ENCODE measurements at regions not wholly inside any gene's neighbourhood (a gene's known extent, or its start where the extent isn't known, plus 50 kb on each side); places are given as distances from the start of the nearest gene placed in this dataset.

DNA sequence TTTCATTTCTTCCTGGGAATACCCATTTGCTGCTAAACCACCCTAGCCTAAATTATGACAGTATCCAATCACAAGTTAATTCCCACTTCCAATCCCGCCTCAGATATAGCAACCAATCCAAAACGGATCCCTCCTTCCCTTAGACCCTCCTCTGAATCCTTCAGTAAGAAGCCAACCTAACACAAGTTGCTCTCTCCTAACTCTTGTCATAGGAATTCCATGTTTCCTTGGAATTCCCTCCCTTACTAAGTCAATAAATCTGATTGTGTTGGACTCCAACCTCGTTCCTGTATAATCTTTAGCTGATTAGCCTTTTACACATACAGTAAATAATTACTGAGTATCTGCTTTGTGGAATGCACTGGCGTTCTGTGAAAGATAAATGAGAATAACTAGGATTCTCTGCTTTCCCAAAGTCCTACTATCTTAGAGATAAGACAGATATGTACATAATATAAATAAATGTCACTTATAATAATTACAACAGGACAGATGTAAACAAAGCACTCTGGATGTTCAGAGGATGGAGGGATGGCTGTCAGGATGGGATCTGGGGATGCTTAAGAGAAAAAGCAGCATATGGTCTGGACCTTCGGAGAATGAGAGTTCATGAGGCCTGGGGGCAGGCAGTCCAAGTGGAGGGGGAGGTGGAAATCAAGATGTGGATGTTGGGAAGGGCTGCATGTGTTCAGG, 185.8 kb upstream of the SOX5 start:
- DNase-seq (ENCODE audit: low read depth): no peak

DNA sequence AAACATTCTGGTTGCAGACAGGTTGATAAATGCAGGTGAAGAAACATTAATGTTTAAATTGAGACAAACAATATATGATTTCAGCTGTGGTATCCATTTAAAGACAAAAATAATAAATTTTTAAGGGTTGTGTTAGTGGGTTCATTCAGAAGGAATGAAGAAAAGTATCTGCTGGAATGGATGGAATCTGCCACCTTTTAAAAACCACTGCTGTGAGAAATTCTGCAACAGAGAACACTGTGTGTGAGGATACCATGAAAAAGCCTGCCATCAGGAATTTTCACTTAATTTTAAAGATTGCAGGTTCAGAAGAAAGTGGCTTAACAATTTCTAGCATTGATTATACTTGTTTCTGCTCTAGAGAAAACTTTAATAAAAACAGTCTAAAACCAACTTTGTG, 184.6 kb upstream of the SOX5 start:
- no peak for DNase-seq (ENCODE audit: low read depth)

DNA sequence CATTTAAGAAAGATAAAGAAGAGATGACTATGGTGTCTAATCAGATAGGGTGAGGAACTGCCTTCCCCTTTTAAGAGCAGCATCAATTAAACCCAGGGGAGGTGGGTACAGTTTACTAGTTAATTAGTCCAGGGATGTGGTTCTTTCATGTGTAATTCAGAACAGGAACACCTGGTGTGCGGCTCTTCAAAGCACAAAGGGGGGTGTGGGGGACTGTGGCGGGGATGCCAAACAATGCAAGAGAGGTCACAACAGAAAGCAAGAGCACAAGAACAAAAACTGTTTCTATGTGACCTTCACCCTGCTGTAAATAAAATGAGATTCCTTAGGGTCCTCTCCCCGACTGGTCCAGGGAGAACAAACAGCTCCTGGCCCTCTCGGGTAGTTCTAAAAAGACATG, 183.9 kb upstream of the SOX5 start:
- DNase-seq (ENCODE audit: low read depth): no peak

DNA sequence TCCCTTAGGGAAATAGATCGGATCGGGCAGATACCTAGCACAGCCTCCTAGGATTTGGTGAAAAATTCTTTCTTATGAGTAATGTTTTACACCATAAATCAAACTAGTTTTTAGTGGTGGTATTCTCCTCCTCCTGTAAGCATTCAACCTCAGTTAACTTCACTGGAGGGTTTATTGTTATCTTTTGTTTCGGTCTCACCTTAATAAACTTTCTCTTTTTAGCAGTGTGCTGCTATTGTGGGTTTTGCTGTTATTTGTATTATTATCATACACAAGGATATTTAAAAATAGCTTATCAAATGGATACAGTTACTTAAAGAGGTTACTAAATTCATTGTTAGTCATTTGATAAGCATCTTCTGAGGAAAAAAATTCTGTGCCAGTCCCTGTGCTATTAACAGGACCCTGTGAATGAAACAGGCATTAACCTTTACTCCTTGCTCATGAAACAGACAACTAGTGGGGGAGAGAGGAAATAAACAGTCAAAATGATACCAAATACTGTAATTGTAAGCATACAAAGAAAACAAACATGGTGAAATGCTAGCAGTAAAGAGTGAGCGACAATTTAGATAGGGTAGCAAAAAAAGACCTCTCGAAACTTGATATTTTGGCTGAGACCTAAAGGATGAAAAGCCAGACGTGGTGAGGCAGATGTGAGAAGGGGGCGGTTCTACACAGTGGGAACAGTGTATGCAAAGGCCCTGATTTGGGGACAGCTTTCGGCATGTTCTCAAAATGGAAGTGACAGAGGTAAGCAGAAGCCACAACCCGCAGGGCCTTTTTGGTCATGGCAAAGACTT, 178.7 kb upstream of the SOX5 start:
- no peak for DNase-seq (ENCODE audit: low read depth)

DNA sequence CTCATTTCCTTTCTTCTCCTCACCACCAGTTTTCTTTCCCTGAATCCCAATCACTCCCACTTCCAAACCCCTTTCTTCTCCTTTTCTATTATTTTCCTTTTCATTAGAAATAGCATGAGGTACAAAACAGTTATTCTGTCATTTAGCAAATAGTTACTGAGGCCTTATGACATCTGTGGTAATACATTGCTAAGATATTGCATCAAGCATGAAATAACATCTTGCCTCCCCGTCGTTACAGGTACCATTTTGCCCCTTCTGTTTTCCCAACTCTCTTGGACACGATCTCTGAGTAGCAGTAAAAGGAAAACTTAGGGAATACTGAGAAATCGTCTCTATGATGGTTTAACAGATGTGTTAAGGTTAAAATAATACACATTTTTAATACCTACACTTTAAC, 175.8 kb upstream of the SOX5 start:
- no peak for DNase-seq (ENCODE audit: low read depth)

DNA sequence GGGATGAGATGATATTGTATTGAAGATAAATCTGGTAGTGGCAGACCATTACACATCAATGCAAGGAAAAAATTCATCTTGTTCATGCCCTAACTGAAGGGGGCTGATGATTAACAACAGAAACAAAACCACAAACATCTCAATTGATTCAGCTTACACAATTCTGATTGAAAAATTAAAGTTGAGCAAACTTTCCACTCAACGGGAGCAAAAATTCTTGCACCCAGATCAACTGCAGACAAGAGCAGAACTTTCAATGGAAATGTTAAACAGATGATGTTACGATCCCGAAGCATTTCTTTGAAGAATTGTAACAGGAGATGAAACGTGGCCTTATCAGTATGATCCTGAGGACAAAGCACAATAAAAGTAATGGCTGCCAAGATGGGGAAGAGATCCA, 172.4 kb upstream of the SOX5 start:
- no peak for DNase-seq (ENCODE audit: low read depth)

DNA sequence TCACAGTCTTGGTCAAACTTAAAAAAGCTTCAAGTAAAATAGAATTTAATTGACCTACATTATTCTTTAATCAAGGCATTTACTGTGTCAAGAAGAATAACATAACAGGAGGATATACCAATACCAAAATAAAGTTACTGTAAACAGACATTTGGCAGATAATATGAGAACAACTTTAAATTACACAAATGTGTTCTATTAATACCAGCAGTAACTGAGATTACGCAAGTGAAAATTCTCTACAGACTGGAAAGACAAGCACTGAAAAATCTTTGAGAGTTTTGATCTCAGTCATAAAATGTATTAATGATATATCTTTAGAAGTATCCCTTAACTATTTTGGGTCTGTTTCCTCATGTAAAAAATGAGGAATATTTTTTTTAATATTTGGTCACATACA, 169.2 kb upstream of the SOX5 start:
- no peak for DNase-seq (ENCODE audit: low read depth)

DNA sequence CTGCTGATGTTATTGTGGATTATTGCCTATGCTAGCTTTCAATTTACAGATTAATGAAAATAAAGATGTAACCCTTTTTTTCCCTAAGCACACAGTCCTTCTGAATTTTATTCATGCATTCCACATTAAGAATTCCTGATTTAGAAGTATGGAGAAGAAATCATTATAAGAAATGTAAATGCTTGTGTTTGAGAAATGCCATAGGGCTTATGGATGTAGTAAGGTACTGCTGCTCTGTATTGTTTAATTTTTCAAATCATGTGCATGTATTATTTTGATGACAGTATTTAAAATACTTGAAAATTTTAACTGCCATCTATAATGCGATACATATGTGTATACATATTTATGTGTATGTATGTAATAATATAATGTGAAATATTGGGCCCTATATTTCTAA, 167.1 kb upstream of the SOX5 start:
- DNase-seq (ENCODE audit: low read depth): no peak

DNA sequence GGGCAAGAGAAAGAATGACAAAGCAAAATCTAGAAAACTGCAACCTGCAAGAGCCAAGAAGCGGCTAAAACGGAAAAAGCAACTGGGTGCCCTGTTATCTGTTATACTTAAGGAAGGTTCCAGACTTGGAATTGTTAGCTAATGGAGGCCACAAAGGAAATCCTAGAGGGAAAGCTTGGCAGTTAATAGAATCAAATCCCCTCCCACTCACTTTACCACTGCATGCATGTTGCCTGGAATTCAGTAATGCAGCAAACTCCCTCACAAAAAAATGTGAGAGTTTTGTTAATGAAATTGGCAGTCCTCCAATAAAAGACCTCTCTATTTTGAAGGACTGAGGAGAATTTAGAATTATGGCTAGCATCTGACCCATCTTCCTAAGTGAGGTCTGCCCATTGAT, 164.2 kb upstream of the SOX5 start:
- DNase-seq (ENCODE audit: low read depth): no peak

DNA sequence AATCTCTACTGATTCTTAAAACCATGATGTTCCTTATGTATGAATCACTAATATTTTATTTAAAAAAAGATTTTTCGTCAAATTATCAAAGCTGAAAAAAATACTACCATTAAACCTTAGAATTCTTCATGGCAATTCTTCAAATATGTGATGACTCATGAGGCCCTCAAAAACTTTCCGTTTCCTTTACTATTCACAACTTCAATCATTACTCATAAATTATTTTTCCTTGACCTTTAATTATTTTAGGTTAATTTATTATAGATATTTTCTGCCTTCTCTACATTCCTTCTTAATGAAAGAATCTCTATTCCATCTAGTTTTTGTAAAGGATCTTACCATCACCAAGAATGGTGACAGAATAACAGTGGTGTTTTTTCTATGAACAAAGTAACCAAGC, 162.1 kb upstream of the SOX5 start:
- DNase-seq (ENCODE audit: low read depth): peak; percentile 21

DNA sequence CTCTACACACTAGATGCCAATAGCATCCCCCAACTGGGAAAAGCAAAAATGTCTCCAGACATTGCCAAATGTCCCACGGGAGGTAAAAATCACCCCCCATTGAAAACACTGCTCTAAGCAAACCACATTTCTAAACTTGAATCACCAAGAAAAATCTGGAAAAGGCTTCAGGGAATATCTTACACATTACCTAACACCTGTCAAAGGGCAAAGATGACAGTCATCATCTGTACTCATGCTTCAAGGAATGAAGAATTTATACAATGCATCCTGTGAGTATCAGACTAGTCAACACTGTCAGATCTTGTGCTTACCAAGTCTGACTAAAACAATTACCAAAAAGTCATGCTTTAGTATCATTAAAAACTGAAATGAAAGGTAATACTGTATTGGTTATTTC, 161.6 kb upstream of the SOX5 start:
- no peak for DNase-seq (ENCODE audit: low read depth)

DNA sequence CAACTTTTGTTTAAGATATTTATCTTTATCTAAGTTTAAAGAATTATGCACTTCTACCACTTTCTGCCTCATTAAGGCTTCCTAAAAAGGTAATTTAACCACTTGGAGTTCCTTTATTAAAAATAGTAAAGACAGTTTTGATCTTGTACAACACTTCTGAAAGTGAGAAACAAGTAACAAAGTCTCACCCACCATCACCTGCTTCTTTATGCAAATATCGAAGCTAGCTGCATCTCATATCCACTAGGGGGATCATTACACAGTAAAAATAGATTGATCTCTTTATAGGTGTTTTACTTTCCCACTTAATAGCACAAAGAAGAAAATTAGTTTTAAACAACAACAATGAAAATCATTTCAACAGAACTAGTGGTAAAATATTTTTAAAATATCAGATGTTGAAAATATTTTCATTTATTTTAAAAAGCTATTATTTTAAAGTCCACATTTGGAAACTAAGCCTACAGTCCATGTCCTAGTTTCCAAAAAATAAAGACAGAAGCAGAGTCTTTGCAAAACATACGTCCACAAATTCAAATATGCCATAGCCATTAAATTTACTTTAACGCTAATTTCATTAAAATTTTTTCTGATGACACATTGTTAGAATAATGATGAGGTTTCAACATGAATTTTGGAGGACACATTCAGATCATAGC, 160.0 kb upstream of the SOX5 start:
- DNase-seq (ENCODE audit: low read depth): no peak

DNA sequence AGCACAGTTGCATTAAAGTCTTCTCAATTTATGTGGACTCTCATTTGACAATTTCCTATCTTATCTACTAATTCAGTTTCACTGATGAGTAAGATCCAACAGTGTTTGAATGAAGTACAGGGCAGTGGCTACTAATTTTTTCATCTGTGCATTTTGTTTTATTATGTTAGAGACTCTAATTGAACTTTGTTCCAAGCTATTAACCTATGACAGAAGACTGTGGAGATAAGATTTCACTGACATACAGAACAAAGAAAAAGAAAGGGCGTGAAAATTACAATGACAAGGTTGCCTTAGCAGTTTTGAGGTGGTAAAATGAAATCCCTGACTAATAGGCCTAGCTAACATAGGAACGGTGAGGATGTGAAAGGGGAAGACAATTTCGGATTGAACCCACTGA, 153.2 kb upstream of the SOX5 start:
- no peak for DNase-seq (ENCODE audit: low read depth)

DNA sequence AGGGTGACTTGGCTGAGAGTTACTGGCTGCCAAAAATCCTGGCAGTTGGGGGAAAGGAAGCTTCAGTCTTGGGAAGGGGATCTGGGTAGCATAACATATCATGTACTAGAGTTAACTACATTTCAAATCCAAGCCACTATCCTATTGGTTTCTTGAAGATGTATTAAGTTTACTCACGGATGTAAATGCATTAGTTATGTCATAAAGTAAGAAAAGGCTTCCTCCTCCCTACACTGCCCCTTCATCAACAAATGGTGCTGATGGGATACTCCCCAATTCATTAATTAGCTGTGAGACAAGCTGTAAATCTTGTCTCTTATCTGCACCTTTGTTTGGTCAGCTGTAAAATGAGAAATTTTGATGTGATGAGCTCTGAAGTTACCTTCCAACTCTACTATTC, 150.1 kb upstream of the SOX5 start:
- no peak for DNase-seq (ENCODE audit: low read depth)

DNA sequence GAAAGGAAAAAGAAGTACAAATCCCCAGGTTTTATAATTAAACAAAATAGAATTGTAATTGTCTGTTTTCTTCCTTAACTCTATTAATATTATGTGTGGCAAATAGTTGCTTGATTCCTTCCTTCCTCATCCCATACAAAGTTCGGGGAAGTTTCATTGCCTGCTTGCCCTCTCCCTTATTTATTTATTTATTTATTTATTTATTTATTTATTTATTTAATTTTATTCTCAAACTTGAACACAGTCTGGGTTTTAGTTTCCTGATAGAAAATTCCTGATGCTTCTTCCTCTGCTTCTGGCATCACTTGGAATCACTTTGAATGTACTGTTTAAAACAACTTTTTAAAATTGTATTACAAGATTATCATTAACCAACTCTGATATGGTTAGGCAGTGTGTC, 145.8 kb upstream of the SOX5 start:
- DNase-seq (ENCODE audit: low read depth): no peak

DNA sequence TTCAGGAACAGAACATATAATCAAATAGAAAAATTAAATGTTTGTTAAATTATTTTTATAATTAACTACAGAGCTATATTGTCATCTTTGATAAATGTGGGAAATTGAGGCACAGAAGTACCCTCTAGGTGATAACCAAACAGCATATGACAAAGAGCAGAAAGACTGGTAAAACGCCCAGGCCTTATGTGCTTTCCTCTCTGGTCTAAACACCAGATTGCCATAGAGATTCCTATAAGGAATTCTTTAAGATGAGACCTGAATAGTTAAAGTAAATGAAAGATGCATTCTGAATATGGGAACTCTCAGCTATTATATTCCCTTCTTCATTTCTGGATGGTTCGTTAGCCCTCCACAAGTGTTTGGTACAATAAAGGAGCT, 140.0 kb upstream of the SOX5 start:
- no peak for DNase-seq (ENCODE audit: low read depth)

DNA sequence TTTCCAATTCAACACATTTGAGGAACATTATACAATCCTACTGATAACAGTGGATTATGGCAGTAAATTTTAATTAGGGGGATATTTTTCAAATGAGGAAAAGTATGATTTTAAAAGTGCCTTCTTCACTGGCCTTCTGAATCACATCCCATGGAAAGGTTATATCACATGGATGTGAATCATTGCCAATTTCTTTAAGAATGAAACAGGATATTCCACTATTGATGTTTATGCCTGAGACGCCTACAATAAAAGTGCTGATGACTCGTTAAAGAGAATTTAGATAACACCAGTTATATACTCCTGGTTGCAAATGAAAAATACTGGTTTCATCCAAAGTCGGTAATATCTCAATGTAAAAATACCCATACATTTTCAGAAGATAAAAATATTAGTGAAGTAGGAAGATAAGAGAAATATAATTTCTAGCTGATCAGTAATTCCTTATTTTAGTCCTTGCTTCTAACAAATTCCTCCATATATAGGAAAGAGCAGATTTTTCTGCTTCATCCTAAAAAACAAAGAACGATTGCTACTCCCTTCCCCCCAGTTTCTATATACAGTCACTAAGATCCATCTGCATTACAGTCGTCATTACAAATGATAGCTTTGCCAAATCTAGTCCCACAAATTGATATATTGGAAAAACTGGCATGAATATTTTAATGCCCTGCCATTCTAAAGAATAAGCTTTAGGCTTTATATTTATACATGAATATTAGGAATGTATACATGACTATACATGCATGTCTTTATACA, 139.5 kb upstream of the SOX5 start:
- no peak for DNase-seq (ENCODE audit: low read depth)

DNA sequence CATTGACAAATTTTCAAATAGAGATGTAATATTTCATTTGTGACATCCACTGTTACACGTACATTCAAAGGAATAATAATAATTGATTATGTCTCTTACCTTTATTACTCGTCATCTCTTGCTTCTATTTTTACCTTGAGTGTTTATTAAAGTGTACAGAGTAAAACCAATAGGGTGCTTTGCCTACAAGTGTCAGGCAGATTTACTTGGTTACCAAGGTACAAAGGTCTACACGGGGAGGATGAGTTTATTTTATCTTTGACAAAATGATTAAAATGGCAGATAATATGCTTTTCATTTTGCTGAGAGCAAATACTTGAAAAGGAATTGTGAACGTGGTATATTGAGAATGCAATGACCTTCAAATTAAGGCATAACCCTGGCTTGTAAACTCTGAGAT, 137.8 kb upstream of the SOX5 start:
- no peak for DNase-seq (ENCODE audit: low read depth)

DNA sequence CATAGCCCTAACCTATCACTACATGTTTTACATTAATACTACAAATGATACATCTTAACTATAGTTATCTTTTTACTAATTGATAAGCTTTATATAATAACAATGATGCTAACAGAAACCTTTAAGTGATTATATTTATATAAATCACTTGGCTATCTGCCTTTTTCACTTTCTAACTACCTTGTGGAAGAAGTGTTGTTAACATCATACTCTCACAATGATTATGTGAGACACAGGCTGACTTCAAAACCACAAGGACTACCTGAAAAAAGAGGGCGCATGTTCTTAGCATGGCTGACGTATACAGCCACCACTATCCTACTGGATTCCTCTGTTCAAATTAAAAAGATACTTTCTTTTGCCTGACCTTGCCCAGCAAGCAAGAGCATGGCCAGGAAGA, 135.3 kb upstream of the SOX5 start:
- no peak for DNase-seq (ENCODE audit: low read depth)

DNA sequence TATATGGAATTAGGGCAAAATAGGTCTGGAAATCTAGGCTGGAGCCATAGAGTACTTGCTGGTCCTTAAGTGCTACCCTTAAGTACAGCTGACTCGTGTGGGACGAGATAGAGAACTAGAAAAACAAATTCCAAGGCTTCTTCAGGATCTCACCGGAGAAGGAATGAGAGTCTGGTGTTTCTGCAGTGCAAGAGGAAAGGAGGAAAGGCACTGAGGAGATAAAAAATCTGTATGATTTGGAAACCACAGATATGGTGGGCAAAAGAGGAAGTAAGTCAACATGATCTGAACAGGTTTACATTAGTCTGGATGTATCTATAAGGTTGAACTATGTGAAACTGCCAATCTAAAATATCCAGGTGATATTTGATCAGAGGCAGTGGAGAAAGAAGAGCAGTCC, 134.4 kb upstream of the SOX5 start:
- no peak for DNase-seq (ENCODE audit: low read depth)

DNA sequence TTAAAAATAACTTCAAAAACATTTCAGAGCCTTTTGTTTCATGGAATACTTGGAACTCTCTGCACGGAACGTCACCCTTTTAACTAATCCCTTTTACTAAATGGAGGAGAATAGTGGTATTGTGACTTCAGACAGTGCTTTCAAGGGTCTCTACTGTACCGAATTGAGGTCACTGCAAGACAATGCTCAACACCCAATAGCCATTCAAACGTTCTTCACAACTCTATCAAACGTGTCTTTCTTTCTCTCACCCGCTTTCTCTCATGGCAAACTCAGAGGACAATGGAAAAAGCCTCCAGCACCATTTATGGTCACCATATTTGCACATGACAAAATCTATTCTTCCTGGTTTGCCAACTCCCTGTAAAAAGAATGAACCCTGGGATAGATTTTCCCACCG, 132.1 kb upstream of the SOX5 start:
- DNase-seq (ENCODE audit: low read depth): no peak

DNA sequence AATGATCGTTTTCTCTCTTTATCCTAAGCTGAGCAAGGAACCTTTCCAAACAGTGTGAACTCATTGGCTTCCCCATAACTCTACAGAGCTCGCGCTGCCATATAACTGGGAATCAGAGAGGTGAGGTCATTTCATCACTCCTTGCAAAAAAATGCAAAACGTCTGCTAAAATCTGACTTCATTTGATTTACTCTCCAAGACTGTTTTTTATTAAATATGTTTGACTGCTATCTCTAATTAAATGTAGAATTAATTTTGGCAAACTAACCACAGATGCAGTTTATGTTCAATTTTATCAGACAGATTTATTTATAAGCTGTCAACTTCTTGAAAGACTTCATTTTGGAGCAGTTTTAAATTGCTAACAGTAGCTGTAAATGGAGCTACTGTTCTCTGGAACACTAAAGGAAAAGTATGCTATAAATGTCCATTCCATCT, 131.6 kb upstream of the SOX5 start:
- DNase-seq (ENCODE audit: low read depth): no peak

DNA sequence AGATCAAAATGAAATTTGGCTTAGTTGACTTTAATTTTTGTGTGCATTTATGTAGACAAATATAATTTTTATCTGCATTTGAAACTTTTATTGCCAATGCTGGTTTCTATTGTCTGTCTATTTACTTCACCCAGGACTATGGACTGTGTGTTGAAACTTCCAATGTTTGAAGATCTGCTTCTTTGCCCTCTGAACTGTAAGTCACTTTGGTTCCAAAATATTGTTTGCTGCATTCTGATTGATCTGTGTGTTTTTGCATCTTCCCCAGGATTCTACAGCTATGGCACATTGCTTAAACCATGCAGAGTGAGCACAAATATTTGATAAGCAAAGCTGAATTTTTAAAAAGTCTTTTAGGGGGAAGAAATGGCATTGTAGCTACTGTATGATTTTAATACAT, 131.0 kb upstream of the SOX5 start:
- DNase-seq (ENCODE audit: low read depth): no peak

Measured in stromal cell of bone marrow (primary cell).